Stimulated activated CD4-positive, alpha-beta T cell treated with anti-CD3 and anti-CD28 coated beads, Interleukin-12 subunit alpha, Interleukin-12 subunit beta, amount 100 ng/mL, for 48 hours (primary cell): ENCODE measurements at regions not wholly inside any gene's neighbourhood (a gene's known extent, or its start where the extent isn't known, plus 50 kb on each side); places are given as distances from the start of the nearest gene placed in this dataset.
A peak's percentile ranks its signal among the peaks of the same experiment; 100 is the strongest.
"Not testable (repeated sequence)": the region's sequence is repeated elsewhere in the genome, so short reads cannot be mapped to it uniquely, and the experiment has no call there.

Experiments
- DNase-seq, 3 donors: peaks; one replicate each; pipeline ENCODE4 v3.0.0-alpha.2; 2020; ENCODE audit warnings: low read depth in 2 of 3, low spot score in 1 of 3

DNA sequence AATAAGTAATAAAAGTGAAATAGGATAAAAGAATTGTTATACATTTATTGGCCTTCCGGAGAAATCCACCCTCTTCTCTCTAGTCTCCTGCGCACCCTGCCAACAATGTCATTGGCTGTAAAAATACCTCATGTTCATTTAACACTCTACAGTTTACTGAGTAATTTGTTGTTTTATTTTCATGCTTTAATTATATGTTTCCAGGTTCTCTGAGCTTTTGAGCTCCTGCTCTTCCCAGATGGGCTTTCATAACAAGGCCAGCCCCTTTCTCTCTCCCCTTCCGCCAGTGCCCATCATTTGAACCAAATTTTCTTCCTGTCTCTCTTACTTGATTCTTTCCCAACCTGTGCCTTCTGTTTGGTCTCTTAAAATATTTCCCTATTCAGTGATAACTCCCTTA lies 144.6 kb upstream of the PRSS1 start:
- no peak for DNase-seq

DNA sequence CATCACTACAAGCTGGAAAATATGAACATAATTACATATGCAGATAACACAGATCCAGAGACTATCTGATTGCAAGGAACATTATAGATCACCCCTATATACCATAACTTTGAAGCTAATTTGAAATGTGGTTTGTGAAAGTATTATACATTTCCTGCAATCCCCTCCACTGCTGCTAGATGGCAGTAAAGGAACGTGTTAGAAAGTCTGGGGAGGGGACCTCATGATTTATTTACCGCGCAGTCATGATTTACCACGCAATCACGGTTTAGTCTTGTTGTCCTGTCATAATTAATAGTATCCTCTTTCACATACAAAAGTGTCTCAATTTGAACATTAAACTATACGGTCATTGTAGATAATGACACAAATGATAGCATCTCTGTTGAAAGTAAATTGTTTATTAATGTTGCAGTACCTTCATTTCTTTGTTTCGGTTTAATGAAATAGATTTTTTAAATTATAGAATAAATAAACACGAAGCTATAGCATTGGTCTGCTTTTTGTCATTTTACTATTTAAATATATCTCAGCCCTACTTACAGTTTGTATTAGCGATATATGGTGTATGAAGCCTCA lies 145.3 kb upstream of the PRSS1 start:
- peak in 2 of 3 donors; percentile 21 to 43 for DNase-seq

DNA sequence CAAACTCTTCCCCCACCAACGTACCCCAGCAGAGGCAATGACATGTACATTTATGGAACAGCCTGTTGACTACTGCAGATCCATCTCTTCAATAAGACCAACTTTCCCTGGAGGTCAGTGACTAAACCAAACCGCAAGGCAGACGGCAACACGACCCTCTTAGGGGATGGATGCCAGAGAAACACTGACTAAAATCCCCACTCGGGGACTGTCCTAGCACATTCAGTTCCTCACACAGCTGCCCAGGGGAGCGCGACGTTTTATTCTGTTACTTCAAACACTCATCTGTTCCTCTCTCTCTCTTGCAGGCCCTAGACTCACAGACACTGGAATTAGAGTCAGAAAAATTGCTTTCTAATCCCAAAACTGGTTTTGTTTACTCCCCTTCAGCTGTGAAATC lies 146.5 kb upstream of the PRSS1 start:
- no peak for DNase-seq

DNA sequence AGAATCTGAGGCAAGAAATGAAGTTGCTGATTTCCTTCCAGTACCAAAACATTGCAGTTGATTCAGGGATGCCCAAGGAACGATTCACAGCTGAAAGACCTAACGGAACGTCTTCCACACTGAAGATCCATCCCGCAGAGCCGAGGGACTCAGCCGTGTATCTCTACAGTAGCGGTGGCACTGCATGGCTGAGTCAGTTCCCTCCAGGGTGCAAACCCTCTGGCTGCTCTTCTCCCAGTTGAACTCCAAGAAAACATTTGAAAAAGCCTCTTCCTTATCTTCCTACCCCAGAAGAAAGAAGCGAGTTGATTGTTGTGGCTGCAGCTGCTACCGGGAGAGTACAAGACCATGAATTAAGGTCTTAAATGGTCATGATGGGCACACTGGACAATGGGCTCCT lies 147.1 kb upstream of the PRSS1 start:
- DNase-seq = no peak

DNA sequence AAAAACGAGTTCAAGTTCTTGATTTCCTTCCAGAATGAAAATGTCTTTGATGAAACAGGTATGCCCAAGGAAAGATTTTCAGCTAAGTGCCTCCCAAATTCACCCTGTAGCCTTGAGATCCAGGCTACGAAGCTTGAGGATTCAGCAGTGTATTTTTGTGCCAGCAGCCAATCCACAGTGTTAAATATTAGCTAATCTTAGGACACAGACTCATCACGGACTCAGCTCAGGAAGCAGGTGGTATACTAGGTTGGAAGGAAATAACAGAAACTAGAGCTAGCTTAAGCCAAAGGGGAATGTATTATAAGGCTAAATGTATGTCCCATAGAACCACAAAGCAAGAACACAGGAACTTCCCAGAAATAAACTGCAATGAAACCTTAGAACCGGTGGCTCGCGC lies 151.0 kb upstream of the PRSS1 start:
- DNase-seq = no peak

DNA sequence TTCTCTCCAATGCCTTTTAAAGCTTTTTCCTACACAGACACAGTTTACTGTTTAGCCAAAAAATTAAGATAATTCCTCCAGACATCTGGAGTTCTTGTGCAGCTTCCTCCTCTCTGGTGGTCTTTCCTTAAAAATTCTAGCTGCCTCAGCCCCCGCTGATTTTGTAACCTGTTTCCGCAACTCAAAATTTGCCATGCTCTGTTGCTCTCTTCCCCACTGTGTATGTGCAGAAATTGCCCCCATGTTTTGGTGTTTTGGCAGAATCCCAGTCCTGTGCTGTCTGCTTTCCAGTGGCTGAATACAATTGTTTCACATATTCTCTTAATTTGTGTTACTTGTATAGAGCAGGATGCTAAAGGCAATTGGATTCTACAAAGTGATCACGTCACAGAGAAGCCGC lies 151.7 kb upstream of the PRSS1 start:
- no peak for DNase-seq

DNA sequence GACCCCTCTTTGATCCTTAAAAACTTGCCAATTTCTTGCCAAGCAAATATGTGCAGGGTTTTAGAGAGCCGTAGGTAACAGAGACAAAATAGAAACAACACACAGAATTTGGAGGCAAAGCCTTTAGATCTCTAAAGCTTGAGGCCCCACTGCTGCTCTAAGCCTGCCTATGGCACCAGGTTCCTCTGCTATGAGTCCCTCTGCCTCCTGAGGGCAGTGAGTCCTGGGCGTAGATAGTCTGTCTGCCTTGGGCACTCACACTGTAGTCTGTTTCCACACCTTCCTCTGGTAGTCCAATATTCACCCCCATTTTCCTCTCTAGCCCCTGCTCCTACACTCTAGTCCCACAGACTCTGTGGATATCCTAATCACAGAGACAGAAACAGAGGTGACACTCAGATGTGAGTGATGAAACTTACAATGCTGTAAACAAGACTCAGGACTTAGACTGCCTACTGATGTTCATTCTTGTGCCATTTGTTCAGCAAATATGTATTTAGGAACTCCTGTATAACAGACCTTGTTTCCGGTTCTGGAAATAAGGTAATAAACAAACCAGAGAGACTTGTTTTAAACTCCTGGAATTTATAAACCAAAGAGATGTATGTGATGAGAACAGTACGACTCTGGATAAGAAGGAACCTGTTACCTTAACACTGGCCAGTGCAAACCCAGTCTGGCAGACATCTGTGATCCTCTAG lies 153.3 kb upstream of the PRSS1 start:
- DNase-seq = no peak

DNA sequence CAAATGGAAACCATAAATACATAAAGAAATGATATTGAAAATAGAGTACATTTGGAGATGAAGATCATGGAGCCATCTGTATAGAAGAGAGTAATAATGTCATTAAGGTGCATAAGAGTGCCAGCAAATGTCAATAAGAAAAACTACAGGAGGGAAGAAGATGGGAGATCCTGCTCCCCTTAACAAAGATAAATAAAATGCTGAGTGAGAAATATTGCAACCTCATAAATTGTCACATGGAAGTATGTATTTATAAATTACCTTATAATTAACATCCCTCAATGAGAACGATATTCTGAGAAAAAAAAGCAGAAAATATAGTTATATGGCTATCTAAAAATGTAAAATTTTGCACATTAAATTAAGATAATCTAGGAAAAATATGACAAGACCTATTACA lies 155.2 kb upstream of the PRSS1 start:
- DNase-seq = no peak

DNA sequence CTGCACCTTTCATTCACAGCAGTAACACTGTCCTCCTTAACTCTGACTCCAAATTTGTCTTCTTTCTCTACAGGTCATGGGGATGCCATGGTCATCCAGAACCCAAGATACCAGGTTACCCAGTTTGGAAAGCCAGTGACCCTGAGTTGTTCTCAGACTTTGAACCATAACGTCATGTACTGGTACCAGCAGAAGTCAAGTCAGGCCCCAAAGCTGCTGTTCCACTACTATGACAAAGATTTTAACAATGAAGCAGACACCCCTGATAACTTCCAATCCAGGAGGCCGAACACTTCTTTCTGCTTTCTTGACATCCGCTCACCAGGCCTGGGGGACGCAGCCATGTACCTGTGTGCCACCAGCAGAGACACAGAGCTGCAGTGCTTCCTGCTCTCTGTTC lies 156.2 kb upstream of the PRSS1 start:
- no peak for DNase-seq

DNA sequence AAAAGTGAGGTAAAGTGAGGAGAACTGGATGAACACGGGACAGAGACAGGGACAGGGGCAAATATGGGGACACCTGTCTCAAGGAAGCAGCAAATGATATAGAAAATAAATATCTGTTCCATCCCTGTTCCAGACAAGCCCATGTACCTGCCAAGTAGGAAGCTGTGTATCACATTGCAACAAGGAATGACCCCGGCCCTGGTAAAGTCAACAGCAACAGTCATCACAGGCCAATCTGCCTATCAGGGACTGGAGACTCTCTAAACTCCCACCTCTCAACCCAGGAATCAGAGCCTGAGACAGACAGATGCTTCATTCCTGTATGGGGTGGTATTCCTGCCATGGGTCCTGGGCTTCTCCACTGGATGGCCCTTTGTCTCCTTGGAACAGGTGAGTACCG lies 156.6 kb upstream of the PRSS1 start:
- no peak for DNase-seq

DNA sequence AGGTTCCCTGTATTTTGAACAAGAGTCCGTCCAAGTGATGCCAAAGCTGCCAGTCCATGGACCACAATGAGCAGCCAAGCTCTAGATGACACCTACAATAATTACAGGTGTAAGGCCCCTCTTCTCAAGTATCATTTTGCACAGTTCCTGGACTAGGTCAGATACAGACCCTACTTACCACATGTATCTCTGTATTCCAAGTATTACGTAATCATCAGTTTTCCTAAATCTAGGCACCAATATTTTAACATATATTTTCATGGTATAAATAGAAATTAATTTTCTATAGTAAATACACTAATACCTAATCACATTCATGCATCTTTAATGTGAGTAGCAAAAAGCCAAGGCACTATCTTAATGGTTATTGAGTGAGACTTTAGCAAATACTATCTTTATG lies 157.0 kb upstream of the PRSS1 start:
- DNase-seq = no peak

DNA sequence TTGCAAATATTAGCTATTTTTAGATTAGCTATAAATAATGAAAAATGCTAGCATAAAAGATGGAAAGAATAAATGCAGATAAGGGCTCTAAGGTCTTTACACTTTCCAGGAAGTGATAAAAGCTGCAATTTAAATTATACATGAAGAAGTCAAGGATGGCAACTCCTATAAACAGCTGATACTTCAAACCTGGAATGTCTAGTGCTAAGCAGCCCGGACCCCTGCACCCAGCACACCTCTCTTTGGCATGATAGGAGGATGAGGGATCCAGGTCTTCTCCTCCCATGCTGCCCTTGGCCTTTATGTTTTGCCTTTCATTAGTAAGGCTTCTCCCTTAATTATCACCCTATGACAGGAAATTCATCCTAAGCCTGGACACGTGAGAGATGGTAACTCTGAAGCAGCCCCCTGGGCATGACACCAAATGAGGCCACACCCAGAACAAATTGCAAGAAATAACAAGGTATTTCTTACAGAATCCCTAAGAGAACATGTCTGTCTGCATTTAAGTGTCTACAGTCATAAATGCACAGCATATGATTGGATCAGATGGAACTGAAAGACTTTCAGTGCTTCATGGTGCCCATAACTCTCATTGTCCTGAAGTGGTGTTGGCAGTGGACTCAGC lies 158.3 kb upstream of the PRSS1 start:
- no peak for DNase-seq

DNA sequence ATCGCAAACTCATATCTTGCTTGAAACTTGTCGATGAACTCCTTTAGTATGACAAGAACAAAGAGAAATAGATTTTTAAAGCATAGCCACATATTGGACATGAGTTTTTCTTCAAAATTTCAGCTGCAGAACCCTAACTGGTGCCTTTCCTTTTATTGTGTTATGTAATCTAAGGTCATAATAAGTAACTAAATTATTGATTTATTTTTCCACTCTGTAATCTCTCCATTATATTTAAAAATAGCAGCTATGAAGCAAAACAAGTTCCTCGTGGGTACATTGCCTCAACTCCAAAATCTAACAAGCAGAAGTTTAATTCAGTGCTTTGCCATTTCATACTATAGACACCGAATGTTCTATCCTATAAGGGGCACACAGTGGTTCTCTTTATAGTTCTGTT lies 159.2 kb upstream of the PRSS1 start:
- DNase-seq = no peak

DNA sequence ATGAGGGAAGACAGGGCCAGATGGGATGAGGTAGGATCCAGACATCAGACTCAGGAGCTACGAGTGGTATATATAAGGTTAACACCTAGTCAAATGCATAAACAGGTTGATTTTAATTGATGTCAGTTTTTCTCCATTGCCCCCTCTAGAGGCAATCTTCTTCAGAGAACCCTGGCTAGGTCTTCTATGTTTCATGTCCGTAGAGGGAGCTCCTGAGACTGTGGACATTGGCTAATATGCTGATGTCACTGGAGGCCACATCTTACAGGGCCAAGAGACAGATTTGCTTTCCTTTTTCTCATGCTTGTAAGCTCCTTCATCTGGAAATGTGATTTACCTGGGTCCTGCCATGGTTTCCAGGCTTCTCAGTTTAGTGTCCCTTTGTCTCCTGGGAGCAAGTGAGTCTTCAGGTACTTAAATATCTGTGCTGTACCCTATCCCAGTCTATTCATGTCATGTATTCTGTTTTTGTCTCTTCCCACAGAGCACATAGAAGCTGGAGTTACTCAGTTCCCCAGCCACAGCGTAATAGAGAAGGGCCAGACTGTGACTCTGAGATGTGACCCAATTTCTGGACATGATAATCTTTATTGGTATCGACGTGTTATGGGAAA lies 161.6 kb upstream of the PRSS1 start:
- DNase-seq = no peak

DNA sequence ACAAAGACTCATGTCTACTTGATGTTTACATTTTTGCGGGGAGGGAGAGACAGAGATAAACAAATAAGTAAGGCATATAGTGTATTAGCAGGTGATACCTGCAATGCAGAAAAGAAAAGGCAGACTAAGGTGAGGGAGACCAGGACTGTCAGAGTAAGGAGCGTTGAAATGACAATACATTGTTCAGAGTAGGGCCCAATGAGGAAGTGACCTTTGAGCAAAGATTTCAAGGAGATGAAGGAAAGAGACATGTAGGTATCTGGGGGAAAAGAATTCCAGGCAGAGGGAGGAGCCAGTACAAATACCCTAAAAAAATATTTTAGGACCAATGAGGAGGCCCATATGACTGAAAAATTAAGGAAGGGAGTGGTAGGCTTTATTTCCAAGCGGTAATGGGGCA lies 162.7 kb upstream of the PRSS1 start:
- DNase-seq = no peak

DNA sequence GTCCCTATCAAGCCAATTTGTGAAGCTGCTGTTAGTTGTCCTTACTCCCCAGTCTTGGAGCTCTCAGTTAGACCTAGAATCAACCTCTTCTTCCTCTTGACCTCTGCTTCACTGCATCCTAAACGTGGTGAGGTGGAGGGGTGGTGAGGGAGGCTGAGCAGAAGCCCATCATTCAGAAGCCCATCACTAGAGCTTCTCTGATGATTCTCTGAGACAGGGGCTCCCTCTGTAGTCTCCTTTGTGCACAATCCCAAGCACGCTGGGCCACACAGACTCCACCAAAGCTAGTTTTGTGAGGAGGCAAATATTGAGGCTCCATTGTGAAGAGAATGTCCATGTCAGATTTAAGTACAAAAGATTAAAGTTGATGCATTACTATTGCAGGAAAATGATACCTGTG lies 163.8 kb upstream of the PRSS1 start:
- no peak for DNase-seq

DNA sequence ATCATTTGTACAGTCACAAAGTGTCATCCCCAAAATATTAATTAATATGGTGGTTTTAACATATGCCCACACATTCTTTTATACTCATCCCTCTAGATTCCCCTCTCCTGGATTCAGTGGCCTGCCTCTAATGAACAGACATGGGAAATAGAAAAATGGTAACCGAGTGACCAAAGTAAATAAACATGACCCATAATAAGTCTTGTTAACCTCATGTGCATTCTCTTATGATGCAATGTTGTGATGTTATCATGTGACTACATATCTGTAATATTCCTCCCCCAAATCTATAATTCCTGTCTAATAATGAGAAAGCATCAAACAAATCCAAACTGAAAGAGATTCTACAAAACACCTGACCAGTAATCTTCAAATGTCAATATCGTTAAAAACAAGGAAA lies 164.5 kb upstream of the PRSS1 start:
- DNase-seq = no peak

DNA sequence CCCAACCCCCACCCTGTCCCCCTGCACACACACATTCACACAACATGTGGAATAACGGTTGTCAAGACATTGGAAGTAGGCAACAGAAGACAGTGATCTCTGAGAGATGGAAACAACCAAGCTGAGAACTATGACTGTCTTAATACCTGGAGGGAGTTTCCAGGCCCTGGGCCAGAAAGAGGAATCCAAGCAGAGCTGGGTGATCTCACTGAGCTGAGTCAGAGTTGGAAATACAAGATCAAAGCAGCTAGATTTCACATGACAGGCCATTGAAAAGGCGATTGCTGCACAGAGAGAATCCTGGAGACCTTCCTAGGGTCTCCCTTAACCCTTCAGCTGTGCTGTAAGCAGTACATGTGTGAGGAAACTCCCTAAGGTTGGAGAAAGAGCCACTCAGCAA lies 165.8 kb upstream of the PRSS1 start:
- DNase-seq = peak; percentile 22 to 38 (median 24)

DNA sequence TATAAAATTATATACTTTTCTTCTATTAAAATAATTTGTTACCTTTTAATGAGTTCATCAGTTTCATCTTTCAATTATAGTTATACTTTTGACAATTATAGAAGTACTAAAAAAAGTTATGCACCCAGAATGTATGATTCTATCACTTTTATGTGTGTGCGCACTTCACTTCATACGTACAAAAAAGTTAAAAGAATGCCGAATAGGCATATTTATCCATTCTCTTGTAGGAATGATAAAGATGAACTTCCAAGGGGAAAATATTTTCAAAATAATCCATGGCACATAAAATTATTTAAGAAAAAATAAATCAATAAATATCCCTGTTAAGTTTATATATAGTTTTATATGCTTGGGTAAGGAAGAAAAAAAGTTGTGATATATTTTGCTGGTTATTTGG lies 166.9 kb upstream of the PRSS1 start:
- no peak for DNase-seq

DNA sequence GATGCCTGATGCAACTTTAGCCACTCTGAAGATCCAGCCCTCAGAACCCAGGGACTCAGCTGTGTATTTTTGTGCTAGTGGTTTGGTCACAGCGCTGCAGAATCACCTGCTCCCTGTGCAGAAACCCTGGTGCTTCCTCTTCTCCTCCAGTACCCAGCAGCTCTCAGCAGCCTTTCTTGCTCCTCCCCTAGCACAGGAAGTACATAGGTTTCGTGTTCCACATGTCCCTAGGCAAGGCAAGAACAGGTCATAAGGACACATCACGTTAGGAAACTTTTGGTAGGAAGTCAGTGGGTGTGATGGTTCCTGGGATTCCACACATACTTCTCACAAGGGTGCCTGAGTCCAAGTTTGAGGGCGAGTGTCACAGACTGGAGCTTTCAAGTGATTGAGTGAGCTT lies 167.9 kb upstream of the PRSS1 start:
- DNase-seq = no peak

DNA sequence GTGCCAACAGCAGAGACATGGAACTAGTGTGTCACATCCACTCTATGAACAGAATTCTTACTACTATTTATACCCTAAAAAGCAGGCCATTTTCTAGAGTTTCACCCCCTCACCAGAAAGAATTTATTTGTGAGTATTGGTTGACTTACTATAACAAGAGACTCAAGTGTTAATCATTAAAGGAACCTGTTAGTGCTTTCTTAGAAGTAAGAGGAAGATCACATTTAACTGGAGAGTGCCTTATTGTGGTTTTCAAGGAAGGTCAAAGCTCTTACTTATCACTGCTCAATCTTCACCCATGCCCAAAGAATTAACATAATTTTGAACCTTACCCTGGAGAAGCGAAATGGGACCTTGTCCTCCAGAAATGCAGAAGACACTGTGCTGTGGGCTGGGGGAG lies 169.3 kb upstream of the PRSS1 start:
- no peak for DNase-seq

DNA sequence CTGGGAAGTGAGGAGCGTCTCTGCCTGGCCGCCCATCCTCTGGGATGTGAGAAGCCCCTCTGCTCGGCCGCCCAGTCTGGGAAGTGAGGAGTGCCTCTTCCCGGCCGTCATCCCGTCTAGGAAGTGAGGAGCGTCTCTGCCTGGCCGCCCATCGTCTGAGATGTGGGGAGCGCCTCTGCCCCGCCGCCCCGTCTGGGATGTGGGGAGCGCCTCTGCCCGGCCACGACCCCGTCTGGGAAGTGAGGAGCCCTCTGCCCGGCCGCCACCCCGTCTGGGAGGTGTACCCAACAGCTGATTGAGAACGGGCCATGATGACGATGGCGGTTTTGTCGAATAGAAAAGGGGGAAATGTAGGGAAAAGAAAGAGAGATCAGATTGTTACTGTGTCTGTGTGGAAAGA lies 173.9 kb upstream of the PRSS1 start:
- not testable (repeated sequence) for DNase-seq

DNA sequence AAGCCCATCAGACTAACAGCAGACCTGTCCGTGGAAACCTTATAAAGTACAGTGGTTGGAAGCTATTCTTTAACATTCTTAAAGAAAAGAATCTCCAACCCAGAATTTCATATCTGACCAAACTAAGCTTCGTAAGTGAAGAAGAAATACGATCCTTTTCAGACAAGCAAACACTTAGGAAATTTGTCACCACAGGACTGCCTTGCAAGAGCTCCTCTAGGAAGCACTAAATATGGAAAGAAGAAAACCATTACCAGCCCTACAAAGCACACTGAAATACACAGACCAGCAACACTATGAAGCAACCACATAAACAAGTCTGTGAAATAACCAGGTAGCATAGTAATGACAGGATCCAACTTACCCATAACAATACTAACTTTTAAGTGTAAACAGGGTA lies 177.7 kb upstream of the PRSS1 start:
- DNase-seq = no peak
